ENCODE measurements at regions not wholly inside any gene's neighbourhood (a gene's known extent, or its start where the extent isn't known, plus 50 kb on each side); places are given as distances from the start of the nearest gene placed in this dataset.

- TF ChIP-seq, protein P1, sequence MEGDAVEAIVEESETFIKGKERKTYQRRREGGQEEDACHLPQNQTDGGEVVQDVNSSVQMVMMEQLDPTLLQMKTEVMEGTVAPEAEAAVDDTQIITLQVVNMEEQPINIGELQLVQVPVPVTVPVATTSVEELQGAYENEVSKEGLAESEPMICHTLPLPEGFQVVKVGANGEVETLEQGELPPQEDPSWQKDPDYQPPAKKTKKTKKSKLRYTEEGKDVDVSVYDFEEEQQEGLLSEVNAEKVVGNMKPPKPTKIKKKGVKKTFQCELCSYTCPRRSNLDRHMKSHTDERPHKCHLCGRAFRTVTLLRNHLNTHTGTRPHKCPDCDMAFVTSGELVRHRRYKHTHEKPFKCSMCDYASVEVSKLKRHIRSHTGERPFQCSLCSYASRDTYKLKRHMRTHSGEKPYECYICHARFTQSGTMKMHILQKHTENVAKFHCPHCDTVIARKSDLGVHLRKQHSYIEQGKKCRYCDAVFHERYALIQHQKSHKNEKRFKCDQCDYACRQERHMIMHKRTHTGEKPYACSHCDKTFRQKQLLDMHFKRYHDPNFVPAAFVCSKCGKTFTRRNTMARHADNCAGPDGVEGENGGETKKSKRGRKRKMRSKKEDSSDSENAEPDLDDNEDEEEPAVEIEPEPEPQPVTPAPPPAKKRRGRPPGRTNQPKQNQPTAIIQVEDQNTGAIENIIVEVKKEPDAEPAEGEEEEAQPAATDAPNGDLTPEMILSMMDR (IDR thresholded peaks at IDR 0.05; ENCODE audit: insufficient read depth, low read length), result no peak
- H3K4me3 ChIP-seq (ENCODE audit: low read depth, low read length), result no peak overlapping the region
- DNase-seq (ENCODE audit: low read depth), result no peak
Measured at GRCh38 chr9:28234133-28234893, 661.0 kb upstream of the C9orf72 start.

- peak; percentile 25 for DNase-seq (ENCODE audit: low read depth)
Measured at GRCh38 chr9:28234894-28235277, 661.6 kb upstream of the C9orf72 start.

DNA sequence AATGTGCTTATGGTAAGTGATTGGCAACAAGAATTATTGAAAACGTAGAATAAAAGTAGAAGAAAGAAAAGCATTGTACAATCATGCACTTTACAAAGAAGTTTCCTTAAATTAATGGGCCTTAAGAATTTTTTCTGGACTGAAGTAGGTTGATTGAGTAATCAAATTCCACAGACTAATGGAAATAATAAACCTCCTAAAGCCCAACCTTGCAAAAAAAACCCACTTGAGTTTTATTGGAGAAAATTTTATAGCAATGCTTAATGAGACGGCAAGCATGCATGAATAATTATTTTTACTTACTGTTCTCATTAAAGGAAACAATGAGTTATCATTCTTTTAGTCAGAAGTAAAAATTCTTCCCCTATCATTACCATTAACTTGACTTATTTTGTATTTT, 676.1 kb upstream of the C9orf72 start:
- DNase-seq (ENCODE audit: low read depth), result no peak
- H3K4me3 ChIP-seq (ENCODE audit: low read depth, low read length), result no peak overlapping the region
- TF ChIP-seq, protein P1 (IDR thresholded peaks at IDR 0.05; ENCODE audit: insufficient read depth, low read length), result no peak

More at GRCh38 chr9:28234894-28235277, 661.6 kb upstream of the C9orf72 start:
- no peak overlapping the region for H3K4me3 ChIP-seq (ENCODE audit: low read depth, low read length)
- TF ChIP-seq, protein P1 (IDR thresholded peaks at IDR 0.05; ENCODE audit: insufficient read depth, low read length), result no peak

DNA sequence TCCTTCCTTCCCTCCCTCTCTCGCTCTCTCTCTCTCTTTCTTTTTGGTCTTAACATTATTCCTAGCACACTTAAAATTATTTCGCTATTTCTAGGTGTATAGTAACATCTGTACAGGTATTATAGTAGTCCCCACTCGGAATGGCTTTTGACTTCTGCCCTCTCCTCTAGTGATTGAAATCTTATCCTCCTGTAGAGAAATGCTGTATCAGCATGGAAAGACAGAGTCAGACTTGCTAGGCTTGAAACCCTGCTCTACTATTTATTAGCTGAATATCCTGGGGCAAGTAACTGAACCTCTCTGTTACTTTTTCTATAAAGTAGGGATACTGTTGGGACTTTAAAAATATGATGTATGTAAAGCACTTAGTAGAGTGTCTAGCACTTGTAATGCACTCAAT, 681.9 kb upstream of the C9orf72 start:
- TF ChIP-seq, protein P1 (IDR thresholded peaks at IDR 0.05; ENCODE audit: insufficient read depth, low read length), result no peak
- no peak for DNase-seq (ENCODE audit: low read depth)
- no peak overlapping the region for H3K4me3 ChIP-seq (ENCODE audit: low read depth, low read length)

DNA sequence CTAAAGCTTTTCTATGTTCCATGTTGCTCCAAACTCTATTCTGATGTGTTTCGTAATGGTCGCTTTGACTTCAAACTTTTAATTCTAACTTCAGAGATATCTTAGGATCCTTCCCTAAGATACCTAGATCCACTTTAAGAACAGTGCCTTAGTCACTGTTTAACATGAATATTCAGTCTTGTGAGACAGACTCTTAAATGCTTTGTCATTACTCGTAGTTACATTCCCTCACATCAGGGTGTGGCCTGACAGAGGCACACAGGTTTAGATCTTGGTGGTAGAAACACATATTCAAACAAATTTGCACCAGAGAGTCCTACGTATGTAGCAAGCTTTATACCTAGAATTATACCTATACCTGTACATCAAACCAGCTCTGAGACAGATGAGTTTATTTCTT, 687.0 kb upstream of the C9orf72 start:
- TF ChIP-seq, protein P1 (IDR thresholded peaks at IDR 0.05; ENCODE audit: insufficient read depth, low read length), result no peak
- H3K4me3 ChIP-seq (ENCODE audit: low read depth, low read length), result no peak overlapping the region
- no peak for DNase-seq (ENCODE audit: low read depth)

DNA sequence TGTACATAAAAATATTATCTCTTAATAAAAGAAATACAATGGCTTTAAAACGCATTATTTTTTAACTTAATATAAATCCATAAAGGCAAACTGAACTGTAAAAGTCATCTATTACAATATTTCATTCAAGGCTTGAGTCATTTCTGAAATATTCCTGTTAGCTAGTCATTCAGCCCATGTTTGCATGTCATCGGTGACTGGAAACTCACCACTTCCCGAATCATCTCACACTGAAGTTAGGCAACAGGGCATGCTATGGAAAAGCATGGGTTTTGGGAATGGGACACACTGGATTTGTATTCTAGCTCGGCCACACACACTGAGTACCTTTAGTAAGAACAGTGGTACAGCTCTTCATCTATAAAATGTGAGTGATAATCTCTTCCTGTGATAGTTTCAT, 691.1 kb upstream of the C9orf72 start:
- peak; percentile 2 for DNase-seq (ENCODE audit: low read depth)
- TF ChIP-seq, protein P1 (IDR thresholded peaks at IDR 0.05; ENCODE audit: insufficient read depth, low read length), result no peak
- H3K4me3 ChIP-seq (ENCODE audit: low read depth, low read length), result no peak overlapping the region

DNA sequence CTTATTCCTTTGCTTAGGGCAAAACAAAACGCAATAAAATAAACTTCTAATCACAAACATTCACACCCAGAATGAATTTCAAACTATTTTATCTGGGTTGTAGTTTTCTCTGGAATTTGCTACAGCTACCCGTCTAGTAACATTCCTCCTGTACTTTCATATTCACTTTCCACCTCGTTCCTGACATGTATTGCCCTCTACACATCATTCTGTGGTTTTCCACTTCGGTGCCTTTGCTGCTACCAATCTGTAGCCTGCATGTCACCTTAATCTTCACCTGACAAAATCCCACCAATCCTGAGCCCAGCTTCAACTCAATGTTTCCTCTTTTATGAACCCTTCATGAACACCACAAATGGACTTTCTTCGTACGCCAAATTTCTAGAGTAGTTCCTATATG, 694.1 kb upstream of the C9orf72 start:
- DNase-seq (ENCODE audit: low read depth), result no peak
- TF ChIP-seq, protein P1 (IDR thresholded peaks at IDR 0.05; ENCODE audit: insufficient read depth, low read length), result no peak
- no peak overlapping the region for H3K4me3 ChIP-seq (ENCODE audit: low read depth, low read length)
